ENCODE measurements at regions not wholly inside any gene's neighbourhood (a gene's known extent, or its start where the extent isn't known, plus 50 kb on each side); places are given as distances from the start of the nearest gene placed in this dataset.

GRCh38 chr3:1832395-1832794 is 266.3 kb upstream of the CNTN4 start:
- DNase-seq: no peak

DNA sequence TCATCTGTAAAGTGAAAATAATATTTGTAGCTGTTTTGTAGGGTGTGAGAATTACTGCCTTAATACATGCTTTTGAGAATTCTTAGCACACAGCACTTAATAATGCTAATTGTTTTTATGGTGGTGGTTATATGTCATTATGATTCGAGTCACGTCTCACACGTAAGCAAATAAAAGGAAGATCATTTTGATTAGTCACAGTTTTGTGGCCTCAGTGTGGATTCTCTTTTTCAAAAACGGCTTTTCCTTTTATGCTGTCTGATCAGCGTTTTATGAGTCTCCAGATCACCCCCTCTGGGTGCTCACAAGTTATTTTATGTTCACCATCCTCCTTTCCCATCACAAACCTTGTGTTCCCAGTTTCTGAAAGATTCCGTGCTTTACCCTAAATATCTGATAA is 255.6 kb upstream of the CNTN4 start:
- DNase-seq: no peak

DNA sequence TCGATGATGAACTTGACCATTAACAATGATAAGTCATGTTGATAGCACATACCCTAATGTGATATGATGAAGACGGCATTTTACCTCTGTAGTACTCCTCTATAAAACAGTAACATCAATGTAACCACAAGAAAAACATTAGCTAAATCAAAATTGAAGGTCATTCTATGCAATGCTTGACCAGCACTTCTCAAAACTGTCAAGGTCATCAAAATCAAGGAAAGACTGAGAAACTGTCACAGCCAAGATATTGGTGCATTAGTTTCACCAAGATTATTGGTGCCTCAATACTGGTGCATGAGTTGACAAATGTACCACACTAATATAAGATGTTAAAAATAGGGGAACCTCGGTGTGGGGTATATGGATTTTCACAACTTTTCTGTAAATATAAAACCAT is 251.1 kb upstream of the CNTN4 start:
- DNase-seq: no peak

DNA sequence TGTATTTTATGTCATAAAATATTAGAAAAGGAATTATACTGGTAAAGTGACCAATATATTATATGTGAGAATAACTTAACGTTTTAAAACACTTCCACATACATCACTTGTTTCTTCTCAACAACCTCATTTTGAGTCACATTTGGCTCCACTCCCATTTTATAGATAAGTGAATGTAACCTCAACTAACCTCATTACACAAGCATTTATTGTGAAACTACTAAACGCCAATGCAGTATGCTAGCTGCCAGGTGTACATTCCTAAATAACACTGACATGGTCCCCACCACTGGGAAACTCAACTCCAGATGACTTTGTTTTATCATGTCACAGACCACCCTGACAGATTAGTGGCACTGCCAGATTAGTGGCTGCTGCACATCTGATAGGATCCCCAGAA is 249.7 kb upstream of the CNTN4 start:
- DNase-seq: no peak

GRCh38 chr3:1852950-1853349 is 245.7 kb upstream of the CNTN4 start:
- DNase-seq: no peak

DNA sequence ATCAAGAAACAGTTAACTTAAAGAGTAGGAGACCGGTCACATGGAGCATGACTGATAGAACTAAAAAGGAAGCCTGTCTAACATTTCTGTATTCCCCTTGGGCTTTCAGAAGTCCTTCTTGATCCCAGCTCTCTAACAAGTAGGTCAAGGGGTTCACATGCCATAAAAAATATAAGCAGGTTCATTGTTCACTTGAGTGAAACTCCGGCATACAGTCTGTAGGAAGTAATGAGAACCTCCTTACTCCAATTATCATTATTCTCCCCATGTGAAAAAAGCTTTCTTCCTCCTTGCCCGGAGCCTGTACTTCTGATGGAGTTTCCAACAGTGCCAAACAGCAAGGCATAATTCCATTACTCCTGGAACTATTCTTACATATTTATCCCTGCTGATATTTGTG is 242.8 kb upstream of the CNTN4 start:
- no peak for DNase-seq

DNA sequence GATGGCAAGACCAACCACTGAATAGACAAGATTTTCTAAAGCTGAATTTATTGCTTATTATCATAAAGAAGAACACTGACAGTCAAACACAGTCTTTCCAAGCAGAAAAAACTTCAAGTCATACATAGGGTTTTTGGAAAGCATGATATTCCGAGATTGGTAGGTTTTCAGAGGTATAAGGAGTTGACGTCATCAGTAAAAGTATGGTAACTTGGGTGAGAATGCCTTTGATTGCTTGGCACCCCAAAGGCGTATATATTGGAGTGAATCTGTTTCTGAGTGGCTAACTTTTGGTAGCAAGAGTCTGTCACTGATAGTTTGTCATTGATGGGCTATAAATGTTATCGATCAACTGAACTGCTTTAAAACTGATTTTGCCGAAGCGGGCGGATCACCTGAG is 227.9 kb upstream of the CNTN4 start:
- DNase-seq: no peak

DNA sequence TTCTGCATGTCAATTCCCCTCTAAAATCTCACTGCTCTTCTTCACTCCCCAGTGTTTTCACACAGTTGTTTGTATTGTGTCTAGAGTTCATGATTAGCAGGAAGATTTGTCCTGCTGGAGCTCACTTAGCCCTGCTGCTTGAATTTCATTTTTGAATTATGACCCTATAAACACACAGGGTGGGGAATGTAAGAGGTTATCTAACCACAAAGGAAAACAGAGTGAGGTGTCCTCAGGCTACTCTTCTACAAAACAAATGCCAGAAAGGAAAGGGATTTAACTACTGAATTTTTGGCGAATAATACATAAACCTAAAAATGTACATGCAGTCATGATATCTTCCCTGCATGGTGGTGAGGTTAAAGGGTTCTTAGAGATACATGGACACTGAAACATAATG is 215.1 kb upstream of the CNTN4 start:
- DNase-seq: no peak

GRCh38 chr3:1892459-1892858 is 206.2 kb upstream of the CNTN4 start:
- no peak for DNase-seq

DNA sequence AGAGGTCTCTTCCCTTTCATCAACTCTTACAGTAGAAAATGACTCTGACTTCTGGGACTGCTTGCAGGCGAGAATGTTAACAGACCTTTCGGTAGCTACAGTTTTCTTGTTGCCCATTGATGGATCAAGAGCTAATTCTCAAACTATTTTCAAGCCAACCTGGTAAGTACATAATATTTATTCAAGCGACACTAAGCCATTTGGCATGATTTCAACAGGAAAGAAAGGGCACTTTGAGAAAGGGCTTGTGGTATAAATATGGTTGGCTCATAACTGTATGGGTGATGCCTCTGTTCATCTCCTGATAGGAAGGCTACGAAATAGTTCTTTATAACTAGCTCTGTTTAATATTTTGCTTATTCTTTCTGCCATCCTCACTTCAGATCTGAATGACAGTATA is 196.2 kb upstream of the CNTN4 start:
- no peak for DNase-seq

- no peak for DNase-seq
Measured at GRCh38 chr3:1903111-1903510, 195.6 kb upstream of the CNTN4 start.

DNA sequence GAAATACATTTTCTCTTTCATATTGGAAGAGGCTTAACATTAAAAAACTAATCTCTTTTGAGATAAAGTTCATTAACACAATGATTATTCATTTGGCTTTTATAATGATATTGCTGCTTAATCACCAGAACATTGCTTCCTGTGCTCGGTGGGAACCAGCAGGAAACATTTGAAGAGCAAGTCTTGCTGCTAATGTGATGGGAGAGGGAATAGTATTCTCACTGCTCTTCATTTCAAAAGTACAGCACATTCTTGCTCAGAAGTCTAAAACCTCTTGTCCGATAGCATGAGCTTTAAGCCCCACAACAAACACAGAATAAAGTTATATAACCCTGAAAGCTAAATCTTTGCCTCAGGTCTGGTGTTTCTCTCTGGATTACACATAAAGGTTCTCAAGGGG is 190.8 kb upstream of the CNTN4 start:
- DNase-seq: no peak

- DNase-seq: no peak
Measured at GRCh38 chr3:1908651-1909445, 189.8 kb upstream of the CNTN4 start.

DNA sequence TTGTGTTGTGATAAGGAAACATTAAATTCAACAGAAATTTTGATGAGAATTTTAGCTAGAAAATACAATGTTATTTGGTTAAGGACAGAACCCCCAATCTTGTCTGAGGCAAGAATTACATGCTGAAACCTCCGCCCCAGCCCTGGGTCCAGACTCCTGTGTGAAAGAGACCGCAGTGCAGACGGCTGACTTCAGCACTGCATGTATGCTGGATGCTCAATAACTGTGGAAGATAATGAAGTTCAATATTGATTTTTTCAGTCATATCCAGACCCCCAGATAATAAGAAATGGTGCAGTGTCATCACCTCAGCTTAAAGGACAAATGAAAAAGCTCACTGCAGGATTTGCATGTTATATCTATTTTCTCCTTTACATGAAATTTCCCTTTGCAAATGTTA is 188.3 kb upstream of the CNTN4 start:
- no peak for DNase-seq

GRCh38 chr3:1929788-1930414 is 168.8 kb upstream of the CNTN4 start:
- no peak for DNase-seq

GRCh38 chr3:1938975-1939374 is 159.7 kb upstream of the CNTN4 start:
- DNase-seq: no peak

DNA sequence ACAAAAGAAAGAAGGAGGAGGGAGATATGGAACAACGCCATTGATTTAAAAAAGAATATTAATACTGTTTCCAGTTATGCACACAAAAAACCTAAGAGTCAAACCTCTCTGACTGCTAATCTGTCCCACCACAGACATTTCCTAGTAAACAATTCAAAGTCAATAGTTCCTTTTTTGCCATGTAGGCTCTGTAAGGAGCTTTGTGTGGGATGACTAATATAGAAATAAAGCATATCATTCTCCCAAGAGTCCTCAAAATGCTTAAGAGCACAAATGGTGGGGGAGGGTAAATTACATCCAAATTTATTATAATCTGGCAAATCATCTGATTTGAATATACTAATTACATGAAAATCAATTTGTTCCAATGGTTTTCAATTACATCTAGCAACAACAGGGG is 155.9 kb upstream of the CNTN4 start:
- no peak for DNase-seq

GRCh38 chr3:1943395-1944118 is 155.1 kb upstream of the CNTN4 start:
- DNase-seq: no peak

- no peak for DNase-seq
Measured at GRCh38 chr3:1945698-1946097, 153.0 kb upstream of the CNTN4 start.

DNA sequence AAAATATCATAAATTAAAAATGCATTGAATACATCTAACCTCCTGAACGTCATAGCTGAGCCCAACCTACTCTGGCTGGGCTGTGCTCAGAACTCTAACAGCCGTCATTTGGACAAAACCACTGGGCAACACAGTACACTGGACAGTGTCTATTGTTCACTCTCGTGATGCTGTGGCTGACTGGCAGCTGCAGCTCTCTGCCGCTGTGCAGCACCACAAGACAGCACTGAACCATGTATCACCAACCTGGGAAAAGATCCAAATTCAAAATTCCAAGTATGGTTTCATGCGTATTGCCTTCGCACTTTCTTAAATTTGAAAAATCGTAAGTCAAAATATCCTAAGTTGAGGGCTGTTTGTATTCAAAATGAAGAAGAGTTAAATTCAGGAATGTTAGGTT is 145.1 kb upstream of the CNTN4 start:
- DNase-seq: no peak

DNA sequence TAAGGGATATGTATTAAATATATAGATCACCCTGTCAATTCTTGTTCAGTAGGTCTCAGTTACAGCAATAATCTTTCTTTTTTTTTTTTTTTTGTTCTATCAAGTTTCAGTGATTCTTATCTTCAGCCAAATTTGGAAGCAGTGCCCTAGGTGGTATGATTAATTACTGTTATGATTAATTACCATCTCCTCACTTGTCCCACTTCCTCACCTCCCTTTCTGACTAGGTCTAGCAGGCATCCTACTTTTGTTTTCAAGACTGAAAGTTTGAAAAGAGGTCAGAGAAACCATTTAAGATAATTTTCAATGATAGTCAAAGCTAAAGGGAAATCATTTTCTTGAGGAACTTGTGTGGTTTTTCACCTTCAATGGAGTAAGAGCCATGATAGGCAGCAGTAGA is 144.0 kb upstream of the CNTN4 start:
- DNase-seq: no peak

- DNase-seq: no peak
Measured at GRCh38 chr3:1955170-1955569, 143.5 kb upstream of the CNTN4 start.

DNA sequence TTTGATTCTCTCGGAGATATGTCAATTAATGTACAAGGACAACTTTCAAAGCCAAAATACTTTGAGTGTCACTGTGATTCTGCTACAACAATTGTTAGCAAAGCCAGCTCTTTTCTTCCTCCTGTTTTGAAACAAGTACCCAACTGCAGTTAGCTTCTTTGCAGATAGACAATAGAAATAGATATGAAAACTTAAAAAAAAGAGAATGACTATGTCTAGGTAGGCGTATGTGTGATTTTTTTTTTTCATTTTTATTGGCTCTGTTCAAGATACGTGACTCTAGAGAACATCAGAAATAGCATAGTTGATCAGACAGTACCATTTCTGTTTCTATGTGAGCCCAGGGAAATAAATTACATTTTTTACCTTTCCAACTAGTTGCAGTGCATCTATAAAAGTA is 142.9 kb upstream of the CNTN4 start:
- no peak for DNase-seq

DNA sequence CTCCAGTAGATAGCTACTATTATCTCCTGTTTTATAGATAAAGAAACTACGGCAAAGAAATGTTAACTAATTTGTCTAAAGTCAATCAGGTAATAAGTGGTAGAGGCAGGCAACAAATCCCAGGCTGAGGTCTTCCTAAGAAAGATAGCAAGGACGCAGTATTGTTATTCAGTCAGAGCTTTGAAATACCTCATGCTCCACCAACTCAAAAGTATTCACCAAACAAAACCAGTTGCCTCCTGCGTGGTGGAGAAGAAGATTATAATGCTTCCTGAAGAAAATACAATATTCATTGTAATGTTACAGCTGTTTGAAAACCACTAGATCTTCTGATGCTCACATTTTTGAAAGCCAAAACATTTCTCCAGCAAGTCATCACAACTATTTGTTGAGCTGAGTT is 138.2 kb upstream of the CNTN4 start:
- no peak for DNase-seq

All from NCI-H2171 treated with DMSO at 0.1 percent for 48 hours (cell line).